Fibroblast of the aortic adventitia (primary cell): ENCODE measurements at regions not wholly inside any gene's neighbourhood (a gene's known extent, or its start where the extent isn't known, plus 50 kb on each side); places are given as distances from the start of the nearest gene placed in this dataset.
A peak's percentile ranks its signal among the peaks of the same experiment; 100 is the strongest.

Experiments used
- DNase-seq: peaks from one replicate; pipeline ENCODE4 v3.0.0-alpha.2; 2010; ENCODE audit warnings: low read depth
- H3K4me3 ChIP-seq: 2 replicates; pipeline ENCODE4 v1.5.1; 2011; ENCODE audit warnings: low read depth, mild to moderate bottlenecking, control low read depth, low read length, moderate library complexity
- TF ChIP-seq, protein P1 (sequence below): IDR thresholded peaks from 2 replicates; pipeline ENCODE4 v1.5.1; 2011; ENCODE audit warnings: mild to moderate bottlenecking, low read length, control low read depth, inconsistent platforms; ENCODE audit not compliant: insufficient read depth

DNA sequence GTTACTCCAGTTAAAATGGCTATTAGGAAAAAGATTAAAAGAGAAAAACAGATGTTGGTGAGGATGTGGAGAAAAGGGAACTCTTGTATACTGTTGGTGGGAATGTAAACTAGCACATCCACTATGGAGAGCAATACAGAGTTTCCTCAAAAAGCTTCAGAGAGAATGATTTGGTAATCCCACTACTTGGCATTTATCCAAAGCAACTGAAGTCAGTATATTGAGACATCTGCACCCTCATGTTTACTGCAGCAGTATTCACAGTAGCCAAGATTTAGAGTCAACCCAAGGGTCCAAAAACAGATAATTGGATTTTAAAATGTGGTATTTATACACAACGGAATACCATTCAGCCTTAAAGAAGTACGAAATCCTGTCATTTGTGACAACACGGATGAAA lies 469.5 kb downstream of the QKI start:
- no peak for DNase-seq
- no peak overlapping the region for H3K4me3 ChIP-seq
- TF ChIP-seq, protein P1, sequence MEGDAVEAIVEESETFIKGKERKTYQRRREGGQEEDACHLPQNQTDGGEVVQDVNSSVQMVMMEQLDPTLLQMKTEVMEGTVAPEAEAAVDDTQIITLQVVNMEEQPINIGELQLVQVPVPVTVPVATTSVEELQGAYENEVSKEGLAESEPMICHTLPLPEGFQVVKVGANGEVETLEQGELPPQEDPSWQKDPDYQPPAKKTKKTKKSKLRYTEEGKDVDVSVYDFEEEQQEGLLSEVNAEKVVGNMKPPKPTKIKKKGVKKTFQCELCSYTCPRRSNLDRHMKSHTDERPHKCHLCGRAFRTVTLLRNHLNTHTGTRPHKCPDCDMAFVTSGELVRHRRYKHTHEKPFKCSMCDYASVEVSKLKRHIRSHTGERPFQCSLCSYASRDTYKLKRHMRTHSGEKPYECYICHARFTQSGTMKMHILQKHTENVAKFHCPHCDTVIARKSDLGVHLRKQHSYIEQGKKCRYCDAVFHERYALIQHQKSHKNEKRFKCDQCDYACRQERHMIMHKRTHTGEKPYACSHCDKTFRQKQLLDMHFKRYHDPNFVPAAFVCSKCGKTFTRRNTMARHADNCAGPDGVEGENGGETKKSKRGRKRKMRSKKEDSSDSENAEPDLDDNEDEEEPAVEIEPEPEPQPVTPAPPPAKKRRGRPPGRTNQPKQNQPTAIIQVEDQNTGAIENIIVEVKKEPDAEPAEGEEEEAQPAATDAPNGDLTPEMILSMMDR, result no peak

DNA sequence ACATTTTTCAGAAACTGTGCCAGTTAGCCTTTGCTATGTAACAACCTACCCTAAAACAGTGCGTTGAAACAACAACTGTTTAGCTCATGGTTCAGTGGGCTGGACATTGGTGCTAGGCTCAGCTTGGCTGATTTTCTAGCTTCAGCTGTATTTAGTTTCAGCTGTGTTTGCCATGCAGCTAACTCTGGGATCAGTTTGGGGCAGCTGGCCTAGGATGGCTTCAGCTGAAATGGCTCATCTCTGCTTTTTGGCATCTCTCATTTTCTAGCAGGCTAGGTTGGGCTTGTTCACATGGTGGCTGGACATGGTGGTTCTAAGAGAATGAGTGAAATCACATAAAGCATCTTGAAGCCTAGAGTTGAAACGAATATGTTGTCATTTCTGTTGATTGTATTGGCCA lies 464.2 kb downstream of the QKI start:
- TF ChIP-seq, protein P1, result no peak
- no peak overlapping the region for H3K4me3 ChIP-seq
- DNase-seq, result no peak

DNA sequence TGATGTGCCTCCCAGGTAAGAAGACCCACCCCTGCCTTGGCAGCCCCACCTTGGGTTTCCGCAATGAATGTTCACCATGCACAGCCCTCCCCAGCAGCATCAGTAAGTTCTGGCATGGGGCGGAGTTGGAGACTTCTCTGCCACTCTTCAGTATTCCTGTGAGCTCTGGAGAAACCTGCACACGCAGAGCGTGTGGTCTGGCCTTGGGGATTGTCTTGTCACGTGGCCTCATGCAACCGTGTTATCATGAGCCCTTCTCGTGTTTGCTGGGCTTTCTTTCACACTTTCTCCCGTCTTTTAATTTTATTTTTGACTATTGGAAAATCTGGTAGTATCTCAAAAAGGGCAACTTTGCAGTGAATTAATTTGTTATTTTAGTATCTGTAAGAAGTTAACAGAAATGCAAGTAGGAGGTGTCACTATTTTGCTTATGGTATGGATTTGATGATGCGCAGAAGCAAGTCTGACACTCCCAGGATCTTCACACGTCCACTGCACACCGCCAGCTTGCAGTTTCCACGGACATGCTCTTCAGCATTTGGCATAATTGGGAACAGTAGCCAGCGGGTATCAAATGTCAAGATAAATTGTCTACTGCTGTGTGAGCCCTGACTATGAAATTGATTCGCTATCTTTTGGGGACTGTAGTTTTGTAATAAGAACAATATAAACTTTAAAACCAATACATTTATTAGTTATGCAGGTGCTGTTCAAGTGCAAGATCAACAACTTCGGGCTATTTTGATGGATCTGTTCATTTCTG lies 463.5 kb downstream of the QKI start:
- H3K4me3 ChIP-seq, result no peak overlapping the region
- TF ChIP-seq, protein P1, result no peak
- no peak for DNase-seq

DNA sequence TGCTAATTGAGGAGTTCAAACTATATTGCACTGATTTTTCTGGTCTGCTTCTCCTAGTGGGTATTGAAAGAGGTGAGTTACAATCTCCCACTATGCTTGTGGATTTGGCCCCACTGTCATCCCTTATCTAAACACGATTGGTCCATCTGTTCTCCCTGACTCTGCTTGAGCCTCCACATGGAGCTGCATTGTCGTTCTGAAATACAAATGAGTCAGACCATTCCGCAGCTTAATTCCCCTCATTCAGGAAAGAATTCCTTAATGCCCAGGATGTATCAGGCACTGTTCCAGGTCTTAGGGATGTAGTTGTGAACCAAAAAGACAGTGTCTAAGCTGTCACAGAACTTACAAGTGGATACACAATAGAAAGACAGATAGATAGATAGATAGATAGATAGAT lies 461.9 kb downstream of the QKI start:
- TF ChIP-seq, protein P1, result no peak
- no peak overlapping the region for H3K4me3 ChIP-seq
- DNase-seq, result no peak

DNA sequence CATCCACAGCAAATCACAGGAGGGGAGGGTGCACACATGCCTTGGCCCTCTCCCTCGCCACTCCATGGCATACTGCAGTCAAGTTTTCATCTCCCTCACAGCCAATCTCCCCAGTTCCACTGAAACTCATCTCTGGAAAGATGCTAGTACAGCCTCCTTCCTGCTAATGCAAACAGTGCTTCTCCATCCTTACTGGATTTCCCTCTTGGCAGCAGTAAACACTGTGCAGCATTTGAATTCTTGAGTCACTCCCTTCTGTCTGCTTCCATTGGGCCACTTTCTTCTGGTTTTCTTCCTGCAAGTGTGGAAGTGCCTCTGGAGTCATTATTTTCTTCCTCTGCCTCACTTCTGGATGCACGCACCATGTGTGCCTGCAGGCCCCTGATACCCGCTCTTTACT lies 460.3 kb downstream of the QKI start:
- TF ChIP-seq, protein P1, result no peak
- no peak overlapping the region for H3K4me3 ChIP-seq
- no peak for DNase-seq

DNA sequence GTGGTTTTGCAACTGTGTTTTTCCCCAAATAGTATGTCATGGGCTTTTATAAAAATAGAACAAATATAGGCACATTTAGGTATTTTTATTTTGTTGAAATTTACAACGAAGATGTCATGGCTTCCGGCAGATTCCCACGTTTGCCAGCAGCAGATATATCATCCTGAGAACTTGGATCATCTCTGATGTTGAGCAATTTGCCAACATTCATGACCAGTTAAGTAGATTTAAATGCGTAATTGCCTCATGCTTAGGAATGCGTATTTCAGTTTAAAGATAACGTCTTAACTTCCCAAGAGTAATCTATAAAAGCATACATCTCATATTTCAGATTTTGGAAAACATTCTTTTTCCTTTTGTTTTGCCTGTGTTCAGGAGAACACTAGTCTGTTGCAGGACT lies 457.8 kb downstream of the QKI start:
- TF ChIP-seq, protein P1, result no peak
- DNase-seq, result peak; percentile 69
- H3K4me3 ChIP-seq, result no peak overlapping the region

DNA sequence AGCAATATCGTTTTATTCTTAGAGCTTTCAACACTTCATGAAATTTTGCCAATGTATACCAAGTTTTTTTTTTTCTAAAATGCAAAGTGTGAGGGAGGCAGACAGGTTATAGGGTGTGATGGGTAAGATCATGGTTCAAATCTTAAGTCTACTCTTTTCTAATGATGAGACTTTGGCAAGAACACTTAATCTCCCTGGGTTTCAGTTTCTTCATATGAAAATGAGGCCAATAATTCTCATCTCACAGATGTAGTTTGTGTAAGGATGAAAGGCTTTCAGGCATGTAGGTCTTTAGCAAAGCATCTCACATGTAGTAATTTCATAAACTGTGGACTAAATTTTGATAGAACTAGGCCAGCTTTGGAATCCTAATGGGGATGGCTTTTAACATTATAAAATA lies 457.1 kb downstream of the QKI start:
- DNase-seq, result no peak
- no peak overlapping the region for H3K4me3 ChIP-seq
- TF ChIP-seq, protein P1, result no peak
